IMR-90 (cell line): ENCODE measurements at regions not wholly inside any gene's neighbourhood (a gene's known extent, or its start where the extent isn't known, plus 50 kb on each side); places are given as distances from the start of the nearest gene placed in this dataset.

ENCODE experiments used
- CEBPB ChIP-seq: IDR thresholded peaks from 2 replicates; pipeline ENCODE4 v1.6.1; 2012; ENCODE audit warnings: low read depth, low read length, improper control_type of control experiment
- FOS ChIP-seq: fragments of 150-350 bp; IDR thresholded peaks from 2 replicates; pipeline ENCODE4 v1.6.1; 2016; ENCODE audit warnings: low read depth, low read length
- MAFK ChIP-seq: IDR thresholded peaks from 2 replicates; pipeline ENCODE4 v1.6.1; 2012; ENCODE audit warnings: low read depth, low read length, improper control_type of control experiment
- MAZ ChIP-seq: IDR thresholded peaks from 2 replicates; pipeline ENCODE4 v1.6.1; 2012; ENCODE audit warnings: low read depth, mild to moderate bottlenecking, low read length, improper control_type of control experiment, moderate library complexity, borderline replicate concordance
- MXI1 ChIP-seq: IDR thresholded peaks from 2 replicates; pipeline ENCODE4 v1.6.1; 2012; ENCODE audit warnings: low read depth, mild to moderate bottlenecking, low read length, moderate library complexity, borderline replicate concordance
- POLR2A ChIP-seq: IDR thresholded peaks from 2 replicates; pipeline ENCODE4 v1.6.1; 2012; ENCODE audit warnings: mild to moderate bottlenecking, low read depth, low read length
- RAD21 ChIP-seq: IDR thresholded peaks from 2 replicates; pipeline ENCODE4 v1.6.1; 2012; ENCODE audit warnings: low read length, improper control_type of control experiment
- RCOR1 ChIP-seq: IDR thresholded peaks from 2 replicates; pipeline ENCODE4 v1.6.1; 2012; ENCODE audit warnings: mild to moderate bottlenecking, low read length, improper control_type of control experiment; ENCODE audit not compliant: insufficient replicate concordance
- RFX5 ChIP-seq: IDR thresholded peaks from 2 replicates; pipeline ENCODE4 v1.8.0; 2012; ENCODE audit warnings: low read depth, mild to moderate bottlenecking, low read length, moderate library complexity
- SMC3 ChIP-seq: fragments of 150-350 bp; IDR thresholded peaks from 2 replicates; pipeline ENCODE4 v1.6.1; 2016; ENCODE audit warnings: low read depth, mild to moderate bottlenecking, antibody characterized with exemption, low read length, moderate library complexity
- TF ChIP-seq, protein P1 (sequence below): conservative IDR thresholded peaks from 2 replicates; pipeline ENCODE4 v1.5.1; 2012; ENCODE audit warnings: mild to moderate bottlenecking, low read depth, low read length, improper control_type of control experiment
- TF ChIP-seq, protein P2 (sequence below): fragments of 150-350 bp; IDR thresholded peaks from 2 replicates; pipeline ENCODE4 v1.6.1; 2017; ENCODE audit warnings: mild to moderate bottlenecking, antibody characterized with exemption, low read length, low read depth
- TF ChIP-seq, protein P3 (sequence below): fragments of 150-350 bp; IDR thresholded peaks from 2 replicates; pipeline ENCODE4 v1.6.1; 2016; ENCODE audit warnings: low read depth, mild to moderate bottlenecking, low read length, moderate library complexity, borderline replicate concordance

DNA sequence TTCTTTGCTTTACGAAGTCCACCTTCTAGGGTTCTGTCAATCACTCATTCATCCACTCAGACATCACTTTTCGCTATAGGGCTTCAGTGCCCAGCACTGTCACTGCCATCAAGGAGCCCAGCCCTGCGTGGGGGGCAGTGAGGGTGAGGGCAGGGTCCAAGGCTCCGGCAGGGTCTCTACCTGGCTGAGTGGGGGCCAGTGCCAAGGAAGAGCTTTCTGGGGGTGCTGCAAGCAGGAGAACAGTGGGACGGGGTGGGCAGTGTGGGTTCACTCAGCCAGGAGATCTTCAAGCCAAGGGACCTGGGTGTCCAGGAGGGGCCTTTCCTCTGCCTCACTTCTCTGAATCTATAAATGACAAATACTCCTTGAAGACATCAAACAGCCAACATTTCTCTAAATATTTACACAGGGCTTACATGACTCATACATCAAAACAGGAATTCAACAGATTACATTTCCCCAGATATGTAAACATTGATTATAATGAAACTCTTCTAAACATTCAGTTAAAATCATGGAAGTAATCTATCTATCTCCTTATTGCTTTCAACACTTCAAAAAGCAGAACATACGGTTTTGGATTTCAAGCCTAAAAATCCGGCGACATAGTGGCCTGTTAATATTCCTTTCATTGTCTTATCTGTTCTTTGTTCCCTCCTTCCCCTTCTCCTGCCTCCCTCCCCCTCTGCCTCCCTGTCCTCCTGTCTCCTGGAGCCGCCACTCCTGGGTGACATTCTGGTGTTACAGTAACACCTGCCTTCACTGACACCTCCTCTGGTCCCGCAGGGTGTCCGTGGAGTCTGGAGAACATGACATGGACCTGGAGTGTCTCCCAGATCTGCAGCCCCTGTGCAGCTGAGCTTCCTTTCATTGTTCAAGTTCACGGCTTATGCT is 94.4 kb upstream of the ADRA2C start:
- TF ChIP-seq RCOR1 (no peak), POLR2A (no peak), SMC3 (no peak), MAFK (no peak), RAD21 (no peak), FOS (peak; percentile 35; the same call in 1 of the 2 replicates), CEBPB (no peak), MAZ (no peak), RFX5 (no peak), MXI1 (no peak)
- TF ChIP-seq, protein P1, sequence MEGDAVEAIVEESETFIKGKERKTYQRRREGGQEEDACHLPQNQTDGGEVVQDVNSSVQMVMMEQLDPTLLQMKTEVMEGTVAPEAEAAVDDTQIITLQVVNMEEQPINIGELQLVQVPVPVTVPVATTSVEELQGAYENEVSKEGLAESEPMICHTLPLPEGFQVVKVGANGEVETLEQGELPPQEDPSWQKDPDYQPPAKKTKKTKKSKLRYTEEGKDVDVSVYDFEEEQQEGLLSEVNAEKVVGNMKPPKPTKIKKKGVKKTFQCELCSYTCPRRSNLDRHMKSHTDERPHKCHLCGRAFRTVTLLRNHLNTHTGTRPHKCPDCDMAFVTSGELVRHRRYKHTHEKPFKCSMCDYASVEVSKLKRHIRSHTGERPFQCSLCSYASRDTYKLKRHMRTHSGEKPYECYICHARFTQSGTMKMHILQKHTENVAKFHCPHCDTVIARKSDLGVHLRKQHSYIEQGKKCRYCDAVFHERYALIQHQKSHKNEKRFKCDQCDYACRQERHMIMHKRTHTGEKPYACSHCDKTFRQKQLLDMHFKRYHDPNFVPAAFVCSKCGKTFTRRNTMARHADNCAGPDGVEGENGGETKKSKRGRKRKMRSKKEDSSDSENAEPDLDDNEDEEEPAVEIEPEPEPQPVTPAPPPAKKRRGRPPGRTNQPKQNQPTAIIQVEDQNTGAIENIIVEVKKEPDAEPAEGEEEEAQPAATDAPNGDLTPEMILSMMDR = no peak
- TF ChIP-seq, protein P2, sequence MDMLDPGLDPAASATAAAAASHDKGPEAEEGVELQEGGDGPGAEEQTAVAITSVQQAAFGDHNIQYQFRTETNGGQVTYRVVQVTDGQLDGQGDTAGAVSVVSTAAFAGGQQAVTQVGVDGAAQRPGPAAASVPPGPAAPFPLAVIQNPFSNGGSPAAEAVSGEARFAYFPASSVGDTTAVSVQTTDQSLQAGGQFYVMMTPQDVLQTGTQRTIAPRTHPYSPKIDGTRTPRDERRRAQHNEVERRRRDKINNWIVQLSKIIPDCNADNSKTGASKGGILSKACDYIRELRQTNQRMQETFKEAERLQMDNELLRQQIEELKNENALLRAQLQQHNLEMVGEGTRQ = no peak
- TF ChIP-seq, protein P3, sequence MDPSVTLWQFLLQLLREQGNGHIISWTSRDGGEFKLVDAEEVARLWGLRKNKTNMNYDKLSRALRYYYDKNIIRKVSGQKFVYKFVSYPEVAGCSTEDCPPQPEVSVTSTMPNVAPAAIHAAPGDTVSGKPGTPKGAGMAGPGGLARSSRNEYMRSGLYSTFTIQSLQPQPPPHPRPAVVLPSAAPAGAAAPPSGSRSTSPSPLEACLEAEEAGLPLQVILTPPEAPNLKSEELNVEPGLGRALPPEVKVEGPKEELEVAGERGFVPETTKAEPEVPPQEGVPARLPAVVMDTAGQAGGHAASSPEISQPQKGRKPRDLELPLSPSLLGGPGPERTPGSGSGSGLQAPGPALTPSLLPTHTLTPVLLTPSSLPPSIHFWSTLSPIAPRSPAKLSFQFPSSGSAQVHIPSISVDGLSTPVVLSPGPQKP = no peak
